HepG2 (cell line): ENCODE measurements at regions not wholly inside any gene's neighbourhood (a gene's known extent, or its start where the extent isn't known, plus 50 kb on each side); places are given as distances from the start of the nearest gene placed in this dataset.

Experiments used
- ASH2L ChIP-seq: fragments of 300-600, 200-600 bp; sonication (generic); IDR thresholded peaks from 2 replicates; pipeline ENCODE4 v1.7.0; 2017; ENCODE audit warnings: low read depth, mild to moderate bottlenecking, moderate library complexity, mixed read lengths, low read length; ENCODE audit not compliant: insufficient read length
- CBX2 ChIP-seq, 2 experiments: fragments of 200-600 bp in 1 of 2; sonication (generic); formaldehyde crosslinking in 1 of 2; IDR thresholded peaks; 2 replicates each; pipeline versions ENCODE4 v1.7.0 to v1.8.1; 2018 to 2022; ENCODE audit warnings: low read depth in 2 of 2, low read length in 1 of 2, mild to moderate bottlenecking in 1 of 2, missing genetic modification reagents in 1 of 2
- CEBPB ChIP-seq: IDR thresholded peaks from 2 replicates; pipeline ENCODE4 v1.6.1; 2011; ENCODE audit warnings: low read depth, low read length, improper control_type of control experiment, borderline replicate concordance
- EZH2 ChIP-seq: conservative IDR thresholded peaks from 2 replicates; pipeline ENCODE4 v1.6.1; 2012; ENCODE audit warnings: mild to moderate bottlenecking, low read depth, low read length, moderate library complexity
- GTF3A ChIP-seq: sonication (generic); formaldehyde crosslinking; conservative IDR thresholded peaks from 2 replicates; pipeline ENCODE4 v1.4.0; 2020; ENCODE audit warnings: mild to moderate bottlenecking, missing genetic modification reagents
- MZF1 ChIP-seq: sonication (generic); formaldehyde crosslinking; IDR thresholded peaks from 2 replicates; pipeline ENCODE4 v1.8.1; 2023; ENCODE audit warnings: mild to moderate bottlenecking, missing genetic modification reagents, borderline replicate concordance
- NFIC ChIP-seq: IDR thresholded peaks from 2 replicates; pipeline ENCODE4 v1.6.1; 2012; ENCODE audit warnings: mild to moderate bottlenecking, low read length, inconsistent platforms
- POLR2AphosphoS5 ChIP-seq: IDR thresholded peaks from 2 replicates; pipeline ENCODE4 v1.6.1; 2012; ENCODE audit warnings: low read depth, low read length
- PRDM10 ChIP-seq: sonication (generic); formaldehyde crosslinking; IDR thresholded peaks from 2 replicates; pipeline ENCODE4 v1.4.0; 2020; ENCODE audit warnings: low read depth, missing genetic modification reagents
- ZFP36 ChIP-seq: fragments of 150-350 bp; IDR thresholded peaks from 2 replicates; pipeline ENCODE4 v1.6.1; 2018; ENCODE audit warnings: borderline replicate concordance, low read length, low read depth; ENCODE audit not compliant: partially characterized antibody
- ZNF274 ChIP-seq: sonication (generic); formaldehyde crosslinking; IDR thresholded peaks from 2 replicates; pipeline ENCODE4 v1.5.1; 2020; ENCODE audit warnings: mild to moderate bottlenecking, missing genetic modification reagents
- ZNF501 ChIP-seq: sonication (generic); formaldehyde crosslinking; IDR thresholded peaks from 2 replicates; pipeline ENCODE4 v1.5.1; 2020; ENCODE audit warnings: mild to moderate bottlenecking, moderate library complexity, missing genetic modification reagents
- ZNF839 ChIP-seq: sonication (generic); formaldehyde crosslinking; IDR thresholded peaks from 2 replicates; pipeline ENCODE4 v1.4.0; 2020; ENCODE audit warnings: missing genetic modification reagents, mild to moderate bottlenecking, borderline replicate concordance

- TF ChIP-seq CEBPB (no peak), GTF3A (CRISPR knock-in tag) (no peak), POLR2AphosphoS5 (no peak), ZNF501 (CRISPR knock-in tag) (no peak), MZF1 (CRISPR knock-in tag) (no peak), ZNF274 (CRISPR knock-in tag) (no peak), ZNF839 (no peak), PRDM10 (CRISPR knock-in tag) (no peak), CBX2 (IDR thresholded peaks at IDR 0.05; ENCODE audit: low read depth, low read length) (no peak), CBX2 (CRISPR knock-in tag; IDR thresholded peaks at IDR 0.05; ENCODE audit: low read depth) (no peak), ZFP36 (no peak), NFIC (no peak), ASH2L (no peak), EZH2 (no peak)
Measured at GRCh38 chr15:70475921-70476320, 287.4 kb downstream of the UACA start.
